ENCODE measurements at regions not wholly inside any gene's neighbourhood (a gene's known extent, or its start where the extent isn't known, plus 50 kb on each side); places are given as distances from the start of the nearest gene placed in this dataset.

DNA sequence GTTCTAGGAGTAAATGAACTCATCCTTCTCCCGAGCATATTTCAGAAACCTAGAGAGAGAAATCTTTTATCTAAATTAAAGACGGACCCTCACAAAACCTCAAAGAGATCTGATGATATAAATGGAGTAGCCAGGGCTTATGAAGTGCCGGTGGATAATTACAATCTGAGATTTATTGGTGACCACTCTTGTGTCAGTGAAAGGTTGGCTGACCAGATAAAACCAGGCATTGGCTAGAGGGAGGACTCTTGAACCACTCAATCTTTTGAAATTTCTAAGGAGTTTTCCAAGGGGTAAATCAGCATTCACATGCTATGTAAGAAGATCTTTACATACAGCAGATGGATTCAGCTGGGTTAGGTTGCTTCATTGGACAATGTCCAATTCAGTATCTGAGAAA, 227.3 kb upstream of the MMADHC start:
- Histone ChIP-seq H3K4me3 (ENCODE audit: control insufficient read depth in 1 of 7, extremely low read depth in 1 of 7, insufficient read depth in 4 of 7, low read depth in 2 of 7, low read length in 6 of 7) (no peak overlapping the region), H3K27me3 (replicated peaks in 2 of 5; ENCODE audit: control insufficient read depth in 4 of 5, insufficient read depth in 5 of 5, low read length in 4 of 5) (no peaks in the 10 kb centered on the region), H3K27ac (ENCODE audit: insufficient read depth in 1 of 2, low read depth in 1 of 2, low read length in 2 of 2, poor library complexity in 1 of 2, severe bottlenecking in 2 of 2) (no peak overlapping the region), H3K36me3 (ENCODE audit: control insufficient read depth in 4 of 4, insufficient read depth in 4 of 4, low read length in 3 of 4) (no peaks in the 10 kb centered on the region), H3K9me3 (ENCODE audit: control extremely low read depth in 1 of 5, control insufficient read depth in 4 of 5, insufficient read depth in 2 of 5, low read depth in 1 of 5, low read length in 4 of 5) (no peaks in the 10 kb centered on the region), H3K4me1 (ENCODE audit: control extremely low read depth in 1 of 4, control insufficient read depth in 4 of 4, insufficient read depth in 4 of 4, low read length in 3 of 4) (no peaks in the 10 kb centered on the region)
- WGBS (ENCODE audit: insufficient coverage): 100% methylated on average over 1 of the region's 3 CpGs
- DNase-seq: no peak
- CTCF ChIA-PET: no interaction called here
- POLR2A ChIA-PET: no interaction called here

DNA sequence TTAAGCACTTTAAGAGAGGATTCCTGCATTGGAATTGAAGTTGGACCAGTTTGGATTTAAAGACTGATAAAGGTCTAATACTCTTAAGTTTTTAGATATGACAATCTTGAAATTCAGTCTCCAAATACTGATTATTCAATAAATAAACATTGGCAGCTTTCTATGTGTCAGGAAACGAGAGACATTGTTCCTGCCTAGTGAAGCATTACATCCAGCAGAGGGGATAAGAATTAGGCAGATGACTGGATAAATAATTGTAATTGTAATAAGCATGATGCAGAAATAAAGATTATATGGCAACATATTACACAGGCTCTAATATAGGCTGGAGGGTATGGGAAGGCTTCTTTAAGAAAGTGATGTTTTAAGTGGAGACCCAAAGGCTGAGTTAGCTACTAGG, 226.5 kb upstream of the MMADHC start:
- ChIA-PET POLR2A (no interaction called here), CTCF (no interaction called here)
- WGBS (ENCODE audit: insufficient coverage): no CpG with 5 or more reads among the region's 1 CpG
- Histone ChIP-seq H3K27me3 (replicated peaks in 2 of 5; ENCODE audit: control insufficient read depth in 4 of 5, insufficient read depth in 5 of 5, low read length in 4 of 5) (no peaks in the 10 kb centered on the region), H3K4me3 (ENCODE audit: control insufficient read depth in 1 of 7, extremely low read depth in 1 of 7, insufficient read depth in 4 of 7, low read depth in 2 of 7, low read length in 6 of 7) (no peak overlapping the region), H3K9me3 (ENCODE audit: control extremely low read depth in 1 of 5, control insufficient read depth in 4 of 5, insufficient read depth in 2 of 5, low read depth in 1 of 5, low read length in 4 of 5) (no peaks in the 10 kb centered on the region), H3K27ac (ENCODE audit: insufficient read depth in 1 of 2, low read depth in 1 of 2, low read length in 2 of 2, poor library complexity in 1 of 2, severe bottlenecking in 2 of 2) (no peak overlapping the region), H3K4me1 (ENCODE audit: control extremely low read depth in 1 of 4, control insufficient read depth in 4 of 4, insufficient read depth in 4 of 4, low read length in 3 of 4) (no peaks in the 10 kb centered on the region), H3K36me3 (ENCODE audit: control insufficient read depth in 4 of 4, insufficient read depth in 4 of 4, low read length in 3 of 4) (no peaks in the 10 kb centered on the region)
- DNase-seq: no peak

DNA sequence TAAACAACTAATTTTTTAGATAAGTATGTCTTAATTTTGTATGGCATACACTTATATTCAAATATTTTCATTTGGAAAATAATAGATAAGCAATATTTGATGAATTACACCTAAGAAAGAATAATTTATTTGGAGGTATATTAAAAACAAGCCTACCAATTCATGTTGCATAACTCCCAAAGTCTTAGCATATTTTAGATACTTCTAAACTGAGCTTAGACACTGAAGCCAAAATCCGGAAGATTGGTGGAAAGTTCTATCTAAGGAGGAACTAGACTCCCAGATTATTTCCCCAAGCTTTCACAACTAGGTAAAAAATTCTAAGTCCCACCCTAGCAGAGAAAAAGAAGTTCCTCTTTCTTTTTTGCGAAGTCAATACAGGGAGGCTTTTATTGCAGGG, 221.0 kb upstream of the MMADHC start:
- no peak overlapping the region for H3K4me3 ChIP-seq (ENCODE audit: control insufficient read depth in 1 of 7, extremely low read depth in 1 of 7, insufficient read depth in 4 of 7, low read depth in 2 of 7, low read length in 6 of 7)
- ChIA-PET CTCF (interaction anchor here (1.0 kb wide), 1 partner anchor 11 kb away, joined by 3 read pairs; no protein-coding TSS in a partner anchor), POLR2A (no interaction called here)
- H3K4me1 ChIP-seq (ENCODE audit: control extremely low read depth in 1 of 4, control insufficient read depth in 4 of 4, insufficient read depth in 4 of 4, low read length in 3 of 4): no peaks in the 10 kb centered on the region
- no peaks in the 10 kb centered on the region for H3K36me3 ChIP-seq (ENCODE audit: control insufficient read depth in 4 of 4, insufficient read depth in 4 of 4, low read length in 3 of 4)
- H3K27me3 ChIP-seq (replicated peaks in 2 of 5; ENCODE audit: control insufficient read depth in 4 of 5, insufficient read depth in 5 of 5, low read length in 4 of 5): no peaks in the 10 kb centered on the region
- no CpG with 5 or more reads among the region's 2 CpGs for WGBS (ENCODE audit: insufficient coverage)
- no peaks in the 10 kb centered on the region for H3K9me3 ChIP-seq (ENCODE audit: control extremely low read depth in 1 of 5, control insufficient read depth in 4 of 5, insufficient read depth in 2 of 5, low read depth in 1 of 5, low read length in 4 of 5)
- no peak overlapping the region for H3K27ac ChIP-seq (ENCODE audit: insufficient read depth in 1 of 2, low read depth in 1 of 2, low read length in 2 of 2, poor library complexity in 1 of 2, severe bottlenecking in 2 of 2)
- no peak for DNase-seq

DNA sequence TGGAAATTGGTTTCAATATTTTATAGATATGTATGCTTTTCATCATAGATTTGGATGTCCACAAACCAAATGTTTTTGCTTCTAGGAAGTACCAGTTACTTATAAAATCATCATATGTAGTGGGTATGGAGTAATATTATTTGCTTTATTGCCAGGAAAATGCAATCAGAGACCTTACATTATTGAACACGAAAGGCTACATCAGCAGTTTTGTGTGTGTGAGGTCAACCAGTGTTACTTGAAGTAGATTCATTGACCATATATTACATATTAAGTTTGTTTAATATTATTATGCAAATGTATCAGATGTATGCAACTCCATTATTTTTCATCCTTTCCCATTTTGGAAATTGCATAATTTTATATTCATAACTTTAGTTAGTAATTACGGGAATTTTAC, 219.1 kb upstream of the MMADHC start:
- H3K4me3 ChIP-seq (ENCODE audit: control insufficient read depth in 1 of 7, extremely low read depth in 1 of 7, insufficient read depth in 4 of 7, low read depth in 2 of 7, low read length in 6 of 7): no peak overlapping the region
- no peaks in the 10 kb centered on the region for H3K9me3 ChIP-seq (ENCODE audit: control extremely low read depth in 1 of 5, control insufficient read depth in 4 of 5, insufficient read depth in 2 of 5, low read depth in 1 of 5, low read length in 4 of 5)
- H3K36me3 ChIP-seq (ENCODE audit: control insufficient read depth in 4 of 4, insufficient read depth in 4 of 4, low read length in 3 of 4): no peaks in the 10 kb centered on the region
- ChIA-PET CTCF (no interaction called here), POLR2A (no interaction called here)
- no peak for DNase-seq
- WGBS (ENCODE audit: insufficient coverage): no CpG with 5 or more reads among the region's 2 CpGs
- no peaks in the 10 kb centered on the region for H3K27me3 ChIP-seq (replicated peaks in 2 of 5; ENCODE audit: control insufficient read depth in 4 of 5, insufficient read depth in 5 of 5, low read length in 4 of 5)
- no peaks in the 10 kb centered on the region for H3K4me1 ChIP-seq (ENCODE audit: control extremely low read depth in 1 of 4, control insufficient read depth in 4 of 4, insufficient read depth in 4 of 4, low read length in 3 of 4)
- H3K27ac ChIP-seq (ENCODE audit: insufficient read depth in 1 of 2, low read depth in 1 of 2, low read length in 2 of 2, poor library complexity in 1 of 2, severe bottlenecking in 2 of 2): no peak overlapping the region

DNA sequence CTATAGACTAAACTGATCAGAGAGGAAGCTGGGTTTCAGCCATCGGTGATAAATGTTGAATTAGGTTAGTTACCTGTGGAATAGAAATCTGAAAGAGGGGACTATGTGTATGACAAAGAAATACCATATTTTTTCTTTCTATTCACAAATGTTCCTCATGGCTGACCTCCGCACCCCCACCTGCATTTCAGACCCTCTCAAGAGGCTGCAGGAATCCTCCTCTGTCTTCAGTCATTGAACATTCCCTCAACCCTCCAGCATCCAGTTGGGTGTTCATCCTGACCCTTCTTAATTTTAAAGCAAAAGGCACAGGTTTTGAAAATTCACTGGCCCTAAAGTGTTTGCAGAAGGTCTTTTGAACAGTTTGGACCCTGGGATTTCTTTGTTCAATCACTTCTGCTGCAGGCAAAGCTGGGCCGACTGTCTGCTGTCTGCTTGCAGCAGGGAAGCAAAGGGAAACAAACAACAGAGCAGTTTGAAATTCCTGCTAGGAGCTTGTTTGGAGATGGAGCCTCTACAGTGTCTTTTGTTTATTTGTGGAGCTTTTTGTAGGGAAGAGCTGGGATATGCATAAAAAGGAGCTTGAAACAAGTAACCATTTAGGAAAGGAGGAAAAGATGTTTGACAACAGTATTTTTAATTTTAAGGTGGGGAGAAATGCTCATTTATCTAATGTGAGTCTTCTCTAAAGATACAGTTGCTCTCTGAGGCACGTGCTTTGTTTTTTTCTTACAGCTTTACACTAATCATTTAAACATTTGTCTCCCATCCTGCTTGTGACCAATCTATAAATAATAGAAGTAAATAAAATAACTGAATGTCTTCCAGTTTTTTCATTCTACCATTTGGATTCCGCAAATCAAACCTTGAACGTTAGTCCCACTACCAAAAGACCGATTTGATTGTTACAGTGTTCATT, 213.3 kb upstream of the MMADHC start:
- no peak for DNase-seq
- H3K4me1 ChIP-seq (ENCODE audit: control extremely low read depth in 1 of 4, control insufficient read depth in 4 of 4, insufficient read depth in 4 of 4, low read length in 3 of 4): no peaks in the 10 kb centered on the region
- no peaks in the 10 kb centered on the region for H3K27me3 ChIP-seq (replicated peaks in 2 of 5; ENCODE audit: control insufficient read depth in 4 of 5, insufficient read depth in 5 of 5, low read length in 4 of 5)
- H3K27ac ChIP-seq (ENCODE audit: insufficient read depth in 1 of 2, low read depth in 1 of 2, low read length in 2 of 2, poor library complexity in 1 of 2, severe bottlenecking in 2 of 2): no peak overlapping the region
- WGBS (ENCODE audit: insufficient coverage): 73% methylated on average over 3 of the region's 7 CpGs
- H3K36me3 ChIP-seq (ENCODE audit: control insufficient read depth in 4 of 4, insufficient read depth in 4 of 4, low read length in 3 of 4): no peaks in the 10 kb centered on the region
- no peak overlapping the region for H3K4me3 ChIP-seq (ENCODE audit: control insufficient read depth in 1 of 7, extremely low read depth in 1 of 7, insufficient read depth in 4 of 7, low read depth in 2 of 7, low read length in 6 of 7)
- ChIA-PET CTCF (no interaction called here), POLR2A (no interaction called here)
- H3K9me3 ChIP-seq (ENCODE audit: control extremely low read depth in 1 of 5, control insufficient read depth in 4 of 5, insufficient read depth in 2 of 5, low read depth in 1 of 5, low read length in 4 of 5): no peaks in the 10 kb centered on the region

DNA sequence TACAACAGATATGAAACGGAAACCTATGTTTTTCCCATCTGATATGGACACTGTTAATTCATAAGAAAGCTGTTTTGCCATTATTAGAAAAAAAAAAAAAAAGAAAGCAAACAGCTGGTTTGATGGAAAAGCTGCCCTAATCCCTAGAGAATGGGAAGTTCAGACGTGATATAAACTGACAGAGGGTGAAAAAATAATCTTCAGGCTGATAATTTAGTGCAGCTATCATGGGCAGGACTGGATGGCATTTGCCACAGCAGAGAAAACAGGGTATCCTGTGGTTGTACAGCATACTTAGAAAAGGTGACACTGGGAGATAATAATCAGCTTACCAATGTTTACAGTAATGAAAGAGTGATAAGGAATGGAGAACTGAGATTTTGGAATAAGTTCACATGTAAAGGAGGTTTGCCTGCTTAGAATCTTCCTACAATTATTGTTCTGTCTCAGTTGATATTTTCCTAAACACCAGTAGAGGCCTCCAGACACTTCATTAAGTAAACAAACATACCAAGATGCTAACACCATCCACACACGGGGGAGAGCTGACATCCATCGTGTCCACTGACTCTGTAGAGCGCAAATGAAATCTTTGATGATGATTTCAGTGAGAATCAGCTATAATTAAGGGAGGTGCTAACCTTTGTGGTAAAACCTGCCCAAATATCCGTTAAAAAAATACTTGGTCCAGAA, 211.6 kb upstream of the MMADHC start:
- DNase-seq: no peak
- CTCF ChIA-PET: no interaction called here
- Histone ChIP-seq H3K4me3 (ENCODE audit: control insufficient read depth in 1 of 7, extremely low read depth in 1 of 7, insufficient read depth in 4 of 7, low read depth in 2 of 7, low read length in 6 of 7) (no peak overlapping the region), H3K27me3 (replicated peaks in 2 of 5; ENCODE audit: control insufficient read depth in 4 of 5, insufficient read depth in 5 of 5, low read length in 4 of 5) (no peaks in the 10 kb centered on the region), H3K36me3 (ENCODE audit: control insufficient read depth in 4 of 4, insufficient read depth in 4 of 4, low read length in 3 of 4) (no peaks in the 10 kb centered on the region), H3K9me3 (ENCODE audit: control extremely low read depth in 1 of 5, control insufficient read depth in 4 of 5, insufficient read depth in 2 of 5, low read depth in 1 of 5, low read length in 4 of 5) (no peaks in the 10 kb centered on the region), H3K27ac (ENCODE audit: insufficient read depth in 1 of 2, low read depth in 1 of 2, low read length in 2 of 2, poor library complexity in 1 of 2, severe bottlenecking in 2 of 2) (no peak overlapping the region), H3K4me1 (ENCODE audit: control extremely low read depth in 1 of 4, control insufficient read depth in 4 of 4, insufficient read depth in 4 of 4, low read length in 3 of 4) (no peaks in the 10 kb centered on the region)
- WGBS (ENCODE audit: insufficient coverage): 43% methylated on average over 1 of the region's 6 CpGs
- POLR2A ChIA-PET: no interaction called here

DNA sequence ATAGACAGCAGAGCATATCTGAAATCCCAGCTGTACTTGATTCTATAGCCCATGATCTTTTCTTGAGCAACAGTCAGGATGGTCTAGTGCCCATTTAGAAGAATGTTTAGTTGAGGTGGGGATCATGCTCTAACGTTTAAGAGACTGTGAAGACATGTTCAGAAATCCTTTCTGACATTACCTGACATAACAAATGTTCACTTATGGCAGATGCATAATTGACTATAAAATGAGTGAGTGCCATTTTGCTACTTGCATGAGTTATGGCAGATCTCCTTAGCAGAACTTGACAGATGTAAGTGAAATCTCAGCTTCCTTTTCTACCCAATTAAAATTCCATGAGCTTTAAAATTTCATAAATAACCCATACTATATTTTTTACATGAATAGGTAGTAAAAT, 209.5 kb upstream of the MMADHC start:
- WGBS (ENCODE audit: insufficient coverage): no CpG with 5 or more reads among the region's 1 CpG

More for the DNA sequence above, 209.5 kb upstream of the MMADHC start:
- H3K9me3 ChIP-seq (ENCODE audit: control extremely low read depth in 1 of 5, control insufficient read depth in 4 of 5, insufficient read depth in 2 of 5, low read depth in 1 of 5, low read length in 4 of 5): no peaks in the 10 kb centered on the region
- ChIA-PET POLR2A (no interaction called here), CTCF (interaction anchor here (0.6 kb wide), 1 partner anchor 319 kb away, joined by 3 read pairs; no protein-coding TSS in a partner anchor)
- H3K4me3 ChIP-seq (ENCODE audit: control insufficient read depth in 1 of 7, extremely low read depth in 1 of 7, insufficient read depth in 4 of 7, low read depth in 2 of 7, low read length in 6 of 7): no peak overlapping the region
- H3K4me1 ChIP-seq (ENCODE audit: control extremely low read depth in 1 of 4, control insufficient read depth in 4 of 4, insufficient read depth in 4 of 4, low read length in 3 of 4): no peaks in the 10 kb centered on the region
- DNase-seq: no peak
- H3K36me3 ChIP-seq (ENCODE audit: control insufficient read depth in 4 of 4, insufficient read depth in 4 of 4, low read length in 3 of 4): no peaks in the 10 kb centered on the region
- no peaks in the 10 kb centered on the region for H3K27me3 ChIP-seq (replicated peaks in 2 of 5; ENCODE audit: control insufficient read depth in 4 of 5, insufficient read depth in 5 of 5, low read length in 4 of 5)
- no peak overlapping the region for H3K27ac ChIP-seq (ENCODE audit: insufficient read depth in 1 of 2, low read depth in 1 of 2, low read length in 2 of 2, poor library complexity in 1 of 2, severe bottlenecking in 2 of 2)

Measured in common myeloid progenitor, CD34-positive (primary cell).